Upper lobe of left lung (tissue), 6 donors: ENCODE measurements at regions not wholly inside any gene's neighbourhood (a gene's known extent, or its start where the extent isn't known, plus 50 kb on each side); places are given as distances from the start of the nearest gene placed in this dataset.
A peak's percentile ranks its signal among the peaks of the same experiment; 100 is the strongest.

Source experiments
- ATAC-seq, 2 donors: fragments of 200-7000 bp; cut with Tn5 transposase; one replicate each; pipeline ENCODE4 v1.9.1; 2022; ENCODE audit warnings: mild to moderate bottlenecking in 2 of 2, moderate library complexity in 2 of 2; ENCODE audit not compliant: low FRiP score in 2 of 2
- DNase-seq, 2 donors: peaks; one replicate each; pipeline ENCODE4 v3.0.0-alpha.2; 2019 to 2020
- H3K27ac ChIP-seq, 4 donors: fragments of 200-600 bp; sonication (generic); one replicate each; pipeline ENCODE4 v1.5.1; 2016 to 2019
- H3K27me3 ChIP-seq, 4 donors: fragments of 200-600 bp; sonication (generic); one replicate each; pipeline ENCODE4 v1.5.1; 2017 to 2019
- H3K36me3 ChIP-seq, 4 donors: fragments of 200-600 bp; sonication (generic); one replicate each; pipeline ENCODE4 v1.5.1; 2016 to 2019
- H3K4me1 ChIP-seq, 4 donors: fragments of 200-600 bp; sonication (generic); one replicate each; pipeline ENCODE4 v1.5.1; 2018 to 2019
- H3K4me3 ChIP-seq, 4 donors: fragments of 200-600 bp; sonication (generic); one replicate each; pipeline ENCODE4 v1.5.1; 2017 to 2019; ENCODE audit warnings: mild to moderate bottlenecking in 2 of 4, moderate library complexity in 1 of 4
- H3K9me3 ChIP-seq, 4 donors: fragments of 200-600 bp; sonication (generic); one replicate each; pipeline ENCODE4 v1.5.1; 2018 to 2019
- CTCF ChIP-seq, 6 experiments: fragments of 450-650 bp in 4 of 6; fragments of 200-600 bp in 2 of 6; sonication (generic) in 2 of 6; IDR thresholded peaks; one replicate each; pipeline ENCODE4 v1.5.1; 2016 to 2019; ENCODE audit warnings: antibody characterized with exemption in 6 of 6
- EP300 ChIP-seq, 4 donors: sonication (generic); formaldehyde crosslinking; IDR thresholded peaks; one replicate each; pipeline ENCODE4 v1.5.1; 2017; ENCODE audit warnings: antibody characterized with exemption in 4 of 4, control low read depth in 2 of 4
- POLR2A ChIP-seq, 4 donors: fragments of 450-650 bp; IDR thresholded peaks; one replicate each; pipeline ENCODE4 v1.5.1; 2016 to 2017; ENCODE audit warnings: antibody characterized with exemption in 4 of 4, mild to moderate bottlenecking in 2 of 4
- POLR2AphosphoS5 ChIP-seq, 2 donors: sonication (generic); formaldehyde crosslinking; IDR thresholded peaks; one replicate each; pipeline ENCODE4 v1.5.1; 2017; ENCODE audit warnings: antibody characterized with exemption in 2 of 2
- WGBS, 2 donors: methylation state at CpG; one replicate each; pipeline ENCODE4 v1.1.5; 2017 to 2018; 5-methylcytosine and 5-hydroxymethylcytosine counted together
- donor health status: DM: no; HTN: no; CAD: no; lungs with moderate emphysema.
- donor health status: DM: no; HTN: yes; CAD: no; lungs with severe emphysema.

- no peaks in the 10 kb centered on the region for H3K27me3 ChIP-seq
- DNase-seq (no peak), ATAC-seq (no peak)
- no peak overlapping the region for H3K4me3 ChIP-seq
- WGBS, 2 donors: 50 to 66% methylated on average over 5 of the region's 5 CpGs
- H3K9me3 ChIP-seq: no peaks in the 10 kb centered on the region
- TF ChIP-seq POLR2A (IDR thresholded peaks at IDR 0.05): no peak
- no peak for TF ChIP-seq POLR2AphosphoS5 (IDR thresholded peaks at IDR 0.05)
- TF ChIP-seq EP300 (IDR thresholded peaks at IDR 0.05): no peak
- no peak for TF ChIP-seq CTCF (IDR thresholded peaks at IDR 0.05)
- H3K36me3 ChIP-seq: no peaks in the 10 kb centered on the region
- H3K27ac ChIP-seq: peak overlapping the region in 3 of 4 donors; percentile 32 to 56 (median 55)
- peaks cover 5 to 17% (median 13%) of the 10 kb centered on the region in 4 donors for H3K4me1 ChIP-seq
Observed at GRCh38 chr20:50367104-50367674, 143.0 kb upstream of the PTPN1 start.

GRCh38 chr20:50367739-50368375, 142.3 kb upstream of the PTPN1 start:
- Histone ChIP-seq H3K9me3 (no peaks in the 10 kb centered on the region), H3K36me3 (no peaks in the 10 kb centered on the region), H3K27me3 (no peaks in the 10 kb centered on the region), H3K4me3 (no peak overlapping the region), H3K27ac (peak overlapping the region in 3 of 4 donors; percentile 28 to 71 (median 56)), H3K4me1 (peaks cover 9 to 17% (median 14%) of the 10 kb centered on the region in 4 donors)
- 93 to 98% methylated on average over 9 of the region's 9 CpGs for WGBS, 2 donors
- no peak for ATAC-seq
- TF ChIP-seq POLR2A (IDR thresholded peaks at IDR 0.05): no peak
- no peak for TF ChIP-seq CTCF (IDR thresholded peaks at IDR 0.05)
- no peak for DNase-seq

GRCh38 chr20:50368386-50368785, 141.8 kb upstream of the PTPN1 start:
- Histone ChIP-seq H3K4me1 (peaks cover 9 to 17% (median 14%) of the 10 kb centered on the region in 4 donors), H3K27ac (peak overlapping the region in 3 of 4 donors; percentile 28 to 71 (median 56)), H3K36me3 (no peaks in the 10 kb centered on the region), H3K9me3 (no peaks in the 10 kb centered on the region), H3K27me3 (no peaks in the 10 kb centered on the region), H3K4me3 (no peak overlapping the region)
- WGBS, 2 donors: 86 to 89% methylated on average over 1 of the region's 1 CpG
- no peak for TF ChIP-seq CTCF (IDR thresholded peaks at IDR 0.05)
- DNase-seq (no peak), ATAC-seq (no peak)

- peaks cover 9 to 17% (median 14%) of the 10 kb centered on the region in 4 donors for H3K4me1 ChIP-seq
- no peak for DNase-seq
Observed at GRCh38 chr20:50368813-50369224, 141.4 kb upstream of the PTPN1 start.

More at GRCh38 chr20:50368813-50369224, 141.4 kb upstream of the PTPN1 start:
- Histone ChIP-seq H3K4me3 (no peak overlapping the region), H3K27me3 (no peaks in the 10 kb centered on the region), H3K9me3 (no peaks in the 10 kb centered on the region), H3K36me3 (no peaks in the 10 kb centered on the region), H3K27ac (peak overlapping the region; percentile 25 to 71 (median 46))
- peak; percentile 32 to 40 for ATAC-seq
- TF ChIP-seq CTCF (IDR thresholded peaks at IDR 0.05) (no peak), POLR2A (IDR thresholded peaks at IDR 0.05) (no peak), EP300 (IDR thresholded peaks at IDR 0.05) (no peak), POLR2AphosphoS5 (IDR thresholded peaks at IDR 0.05) (peak; percentile 48 to 72)
- WGBS, 2 donors: 58 to 81% methylated on average over 4 of the region's 4 CpGs
